DOHH2 (cell line): ENCODE measurements at regions not wholly inside any gene's neighbourhood (a gene's known extent, or its start where the extent isn't known, plus 50 kb on each side); places are given as distances from the start of the nearest gene placed in this dataset.

Experiments used
- CTCF ChIP-seq: fragments of 200-600 bp; sonication (generic); IDR thresholded peaks from one replicate; pipeline ENCODE4 v1.5.1; 2014; ENCODE audit warnings: antibody characterized with exemption, mild to moderate bottlenecking, low read depth, low read length; ENCODE audit not compliant: poor library complexity, severe bottlenecking
- EZH2phosphoT487 ChIP-seq: fragments of 200-600 bp; sonication (generic); IDR thresholded peaks from 2 replicates; pipeline ENCODE4 v1.6.1; 2017; ENCODE audit warnings: borderline replicate concordance, mild to moderate bottlenecking, antibody characterized with exemption, low read length, moderate library complexity, mixed read lengths

- TF ChIP-seq CTCF (no peak), EZH2phosphoT487 (no peak)
These were observed 720.2 kb upstream of the TYRP1 start for GRCh38 chr9:11973011-11973410.
